ENCODE measurements at regions not wholly inside any gene's neighbourhood (a gene's known extent, or its start where the extent isn't known, plus 50 kb on each side); places are given as distances from the start of the nearest gene placed in this dataset.

- POLR2A ChIA-PET, result no interaction called here
Observed at GRCh38 chr10:131841661-131842139, 59.1 kb upstream of the PPP2R2D start.

DNA sequence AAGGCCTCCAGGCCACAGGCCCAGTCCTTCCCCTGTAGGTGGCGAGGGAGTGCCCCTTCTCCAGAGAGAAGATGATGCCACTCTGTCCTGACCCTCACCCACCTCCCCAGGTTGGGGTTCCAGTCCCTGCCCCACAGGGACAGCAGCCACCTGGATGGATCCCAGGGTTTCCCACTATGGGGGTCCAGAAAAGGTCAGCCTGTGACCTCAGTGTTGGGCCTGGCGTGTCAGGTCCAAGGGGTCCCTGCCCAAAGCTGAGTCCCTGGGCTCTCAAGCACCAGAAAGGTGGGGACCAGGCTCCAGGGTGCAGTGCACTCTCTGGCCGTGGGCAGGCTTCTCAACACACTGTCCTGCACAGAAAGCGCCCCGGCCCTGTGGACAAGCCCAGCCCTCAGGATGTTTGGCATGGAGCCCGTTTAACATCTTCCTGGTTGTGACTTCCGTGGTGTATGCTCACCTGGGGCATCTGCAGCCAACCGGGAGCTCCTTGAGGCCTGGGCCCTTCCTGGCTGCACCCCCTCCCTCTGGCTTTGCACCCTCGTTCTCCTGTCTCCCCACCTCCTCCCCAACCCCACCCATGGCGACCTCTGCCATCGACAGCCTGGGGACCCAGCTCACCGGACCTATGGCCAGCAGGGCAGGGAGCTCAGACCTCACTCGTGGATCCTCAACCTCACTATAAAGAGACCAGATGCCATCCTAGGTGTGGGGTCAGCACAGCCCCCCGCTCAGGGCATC, 58.3 kb upstream of the PPP2R2D start:
- no peak overlapping the region for H3K4me3 ChIP-seq (ENCODE audit: low read depth, low read length)
- TF ChIP-seq, protein P1, sequence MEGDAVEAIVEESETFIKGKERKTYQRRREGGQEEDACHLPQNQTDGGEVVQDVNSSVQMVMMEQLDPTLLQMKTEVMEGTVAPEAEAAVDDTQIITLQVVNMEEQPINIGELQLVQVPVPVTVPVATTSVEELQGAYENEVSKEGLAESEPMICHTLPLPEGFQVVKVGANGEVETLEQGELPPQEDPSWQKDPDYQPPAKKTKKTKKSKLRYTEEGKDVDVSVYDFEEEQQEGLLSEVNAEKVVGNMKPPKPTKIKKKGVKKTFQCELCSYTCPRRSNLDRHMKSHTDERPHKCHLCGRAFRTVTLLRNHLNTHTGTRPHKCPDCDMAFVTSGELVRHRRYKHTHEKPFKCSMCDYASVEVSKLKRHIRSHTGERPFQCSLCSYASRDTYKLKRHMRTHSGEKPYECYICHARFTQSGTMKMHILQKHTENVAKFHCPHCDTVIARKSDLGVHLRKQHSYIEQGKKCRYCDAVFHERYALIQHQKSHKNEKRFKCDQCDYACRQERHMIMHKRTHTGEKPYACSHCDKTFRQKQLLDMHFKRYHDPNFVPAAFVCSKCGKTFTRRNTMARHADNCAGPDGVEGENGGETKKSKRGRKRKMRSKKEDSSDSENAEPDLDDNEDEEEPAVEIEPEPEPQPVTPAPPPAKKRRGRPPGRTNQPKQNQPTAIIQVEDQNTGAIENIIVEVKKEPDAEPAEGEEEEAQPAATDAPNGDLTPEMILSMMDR (IDR thresholded peaks at IDR 0.05; ENCODE audit: insufficient read depth, low read depth, low read length), result no peak
- POLR2A ChIA-PET, result no interaction called here
- no peaks in the 10 kb centered on the region for H3K36me3 ChIP-seq (ENCODE audit: control insufficient read depth, insufficient read depth, low read length)
- no peak for DNase-seq (ENCODE audit: low read depth)
- no peaks in the 10 kb centered on the region for H3K27me3 ChIP-seq (ENCODE audit: control insufficient read depth, insufficient read depth, low read length)
- CTCF ChIA-PET, result no interaction called here

More at GRCh38 chr10:131841661-131842139, 59.1 kb upstream of the PPP2R2D start:
- no peaks in the 10 kb centered on the region for H3K27me3 ChIP-seq (ENCODE audit: control insufficient read depth, insufficient read depth, low read length)
- TF ChIP-seq, protein P1 (IDR thresholded peaks at IDR 0.05; ENCODE audit: insufficient read depth, low read depth, low read length), result no peak
- no peak for DNase-seq (ENCODE audit: low read depth)
- no peak overlapping the region for H3K4me3 ChIP-seq (ENCODE audit: low read depth, low read length)
- no peaks in the 10 kb centered on the region for H3K36me3 ChIP-seq (ENCODE audit: control insufficient read depth, insufficient read depth, low read length)
- CTCF ChIA-PET, result no interaction called here

DNA sequence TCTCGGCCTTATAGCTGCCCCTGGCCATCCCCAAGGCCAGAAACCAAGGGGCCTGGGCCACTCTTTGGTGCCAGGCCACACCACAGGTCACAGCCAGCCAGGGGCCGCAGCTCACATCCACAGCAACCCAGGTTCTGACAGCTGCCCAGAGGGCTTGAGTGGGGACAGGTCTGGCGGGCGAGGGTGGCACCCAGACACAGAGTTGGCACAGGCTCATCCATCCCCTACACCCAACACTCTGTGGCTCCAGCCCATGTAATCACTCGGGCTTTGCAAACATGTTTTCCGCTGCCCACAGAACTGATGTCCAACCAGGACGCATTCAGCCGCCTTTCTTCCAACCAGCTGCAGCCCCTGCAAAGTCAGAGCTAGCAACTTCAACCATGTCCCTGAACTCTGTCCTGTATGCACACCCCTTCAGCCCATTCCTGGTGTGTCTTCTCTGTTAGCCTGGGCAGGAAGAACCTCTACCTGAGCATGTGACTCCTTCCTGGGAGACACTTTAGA, 57.7 kb upstream of the PPP2R2D start:
- no peak for DNase-seq (ENCODE audit: low read depth)
- TF ChIP-seq, protein P1 (IDR thresholded peaks at IDR 0.05; ENCODE audit: insufficient read depth, low read depth, low read length), result no peak
- CTCF ChIA-PET, result no interaction called here
- Histone ChIP-seq H3K27me3 (ENCODE audit: control insufficient read depth, insufficient read depth, low read length) (no peaks in the 10 kb centered on the region), H3K4me3 (ENCODE audit: low read depth, low read length) (no peak overlapping the region), H3K36me3 (ENCODE audit: control insufficient read depth, insufficient read depth, low read length) (no peaks in the 10 kb centered on the region)
- POLR2A ChIA-PET, result no interaction called here

- Histone ChIP-seq H3K36me3 (ENCODE audit: control insufficient read depth, insufficient read depth, low read length) (no peaks in the 10 kb centered on the region), H3K4me3 (ENCODE audit: low read depth, low read length) (no peak overlapping the region), H3K27me3 (ENCODE audit: control insufficient read depth, insufficient read depth, low read length) (no peaks in the 10 kb centered on the region)
- ChIA-PET CTCF (no interaction called here), POLR2A (no interaction called here)
- no peak for DNase-seq (ENCODE audit: low read depth)
- TF ChIP-seq, protein P1 (IDR thresholded peaks at IDR 0.05; ENCODE audit: insufficient read depth, low read depth, low read length), result no peak
Observed at GRCh38 chr10:131843881-131844284, 56.9 kb upstream of the PPP2R2D start.

DNA sequence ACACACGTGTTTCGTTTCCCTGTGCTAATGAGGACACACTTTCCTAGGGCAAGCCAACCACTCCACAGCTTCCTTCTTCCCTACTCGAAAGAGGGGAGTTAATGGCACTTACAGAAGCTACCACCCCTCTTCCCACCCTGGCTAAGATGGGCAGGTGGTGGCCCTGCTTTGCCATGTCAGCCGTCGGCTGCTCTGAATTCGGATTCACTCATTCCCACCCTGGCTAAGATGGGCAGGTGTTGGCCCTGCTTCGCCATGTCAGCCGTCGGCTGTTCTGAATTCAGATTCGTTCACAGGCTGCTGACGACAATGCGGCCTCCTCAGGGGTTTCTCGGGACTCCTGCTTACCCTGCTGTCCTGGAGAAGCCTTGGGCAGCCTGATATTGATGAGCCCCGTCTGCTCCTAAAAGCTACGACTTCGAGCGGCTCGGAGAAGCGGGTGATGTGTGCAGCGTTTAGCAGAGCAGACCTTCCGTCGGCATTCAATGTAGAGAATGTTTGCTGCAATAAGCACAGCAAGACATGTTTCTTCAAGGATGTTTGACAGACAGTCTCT, 56.2 kb upstream of the PPP2R2D start:
- no peak for DNase-seq (ENCODE audit: low read depth)
- Histone ChIP-seq H3K4me3 (ENCODE audit: low read depth, low read length) (no peak overlapping the region), H3K27me3 (ENCODE audit: control insufficient read depth, insufficient read depth, low read length) (no peaks in the 10 kb centered on the region), H3K36me3 (ENCODE audit: control insufficient read depth, insufficient read depth, low read length) (no peaks in the 10 kb centered on the region)
- POLR2A ChIA-PET, result no interaction called here
- CTCF ChIA-PET, result no interaction called here
- TF ChIP-seq, protein P1 (IDR thresholded peaks at IDR 0.05; ENCODE audit: insufficient read depth, low read depth, low read length), result no peak
